ENCODE measurements at regions not wholly inside any gene's neighbourhood (a gene's known extent, or its start where the extent isn't known, plus 50 kb on each side); places are given as distances from the start of the nearest gene placed in this dataset.

DNA sequence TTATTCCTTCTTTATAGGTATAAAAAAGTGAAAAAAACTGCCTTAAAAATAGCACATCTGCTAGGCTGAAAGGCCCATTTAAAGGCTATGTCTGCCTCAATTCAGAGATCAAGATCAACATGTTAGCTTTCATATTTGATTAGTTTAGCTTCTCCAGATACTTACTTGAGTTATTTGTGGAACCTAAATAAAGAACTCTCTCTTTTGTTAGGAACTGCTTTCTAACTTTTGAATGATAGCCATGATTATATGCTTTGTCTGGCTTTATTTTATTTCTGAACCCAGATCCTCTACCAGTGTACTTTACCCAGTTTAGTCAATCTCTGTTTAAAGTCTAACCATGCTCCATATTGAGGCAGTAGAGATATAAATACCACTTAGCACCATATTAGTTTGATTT lies 515.5 kb upstream of the SEMA3D start:
- ATAC-seq (ENCODE audit: insufficient read depth, low read depth) (no peak), DNase-seq (no peak)
- no peak overlapping the region for H3K9ac ChIP-seq (ENCODE audit: low read depth, low read length)
- H3K9me3 ChIP-seq (ENCODE audit: insufficient read depth, low read length, severe bottlenecking) = no peaks in the 10 kb centered on the region
- no peaks in the 10 kb centered on the region for H3K36me3 ChIP-seq (ENCODE audit: insufficient read depth, low read length)
- H2AFZ ChIP-seq (ENCODE audit: low read depth, low read length) = no peak overlapping the region
- TF ChIP-seq, protein P1, sequence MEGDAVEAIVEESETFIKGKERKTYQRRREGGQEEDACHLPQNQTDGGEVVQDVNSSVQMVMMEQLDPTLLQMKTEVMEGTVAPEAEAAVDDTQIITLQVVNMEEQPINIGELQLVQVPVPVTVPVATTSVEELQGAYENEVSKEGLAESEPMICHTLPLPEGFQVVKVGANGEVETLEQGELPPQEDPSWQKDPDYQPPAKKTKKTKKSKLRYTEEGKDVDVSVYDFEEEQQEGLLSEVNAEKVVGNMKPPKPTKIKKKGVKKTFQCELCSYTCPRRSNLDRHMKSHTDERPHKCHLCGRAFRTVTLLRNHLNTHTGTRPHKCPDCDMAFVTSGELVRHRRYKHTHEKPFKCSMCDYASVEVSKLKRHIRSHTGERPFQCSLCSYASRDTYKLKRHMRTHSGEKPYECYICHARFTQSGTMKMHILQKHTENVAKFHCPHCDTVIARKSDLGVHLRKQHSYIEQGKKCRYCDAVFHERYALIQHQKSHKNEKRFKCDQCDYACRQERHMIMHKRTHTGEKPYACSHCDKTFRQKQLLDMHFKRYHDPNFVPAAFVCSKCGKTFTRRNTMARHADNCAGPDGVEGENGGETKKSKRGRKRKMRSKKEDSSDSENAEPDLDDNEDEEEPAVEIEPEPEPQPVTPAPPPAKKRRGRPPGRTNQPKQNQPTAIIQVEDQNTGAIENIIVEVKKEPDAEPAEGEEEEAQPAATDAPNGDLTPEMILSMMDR (IDR thresholded peaks at IDR 0.05; ENCODE audit: borderline replicate concordance, extremely low read depth, low read length, poor library complexity, severe bottlenecking) = no peak
- TF ChIP-seq EZH2 (IDR thresholded peaks at IDR 0.05; ENCODE audit: borderline replicate concordance, low read depth, low read length, severe bottlenecking) = no peak
- no peaks in the 10 kb centered on the region for H3K79me2 ChIP-seq (ENCODE audit: insufficient read depth, low read length)
- H3K27ac ChIP-seq (ENCODE audit: low read length) = no peak overlapping the region
- no peaks in the 10 kb centered on the region for H3K27me3 ChIP-seq (ENCODE audit: insufficient read depth, low read length, poor library complexity)
- no peaks in the 10 kb centered on the region for H4K20me1 ChIP-seq (ENCODE audit: insufficient read depth, low read length)
- no peak overlapping the region for H3K4me2 ChIP-seq (ENCODE audit: insufficient read depth, low read length)
- H3K4me3 ChIP-seq (ENCODE audit: low read depth in 1 of 2, low read length in 2 of 2) = no peak overlapping the region
- no peaks in the 10 kb centered on the region for H3K4me1 ChIP-seq (ENCODE audit: insufficient read depth, low read length)

GRCh38 chr7:85699482-85699881 lies 512.6 kb upstream of the SEMA3D start:
- ATAC-seq (ENCODE audit: insufficient read depth, low read depth) = no peak
- H2AFZ ChIP-seq (ENCODE audit: low read depth, low read length) = no peak overlapping the region
- no peaks in the 10 kb centered on the region for H3K27me3 ChIP-seq (ENCODE audit: insufficient read depth, low read length, poor library complexity)

GRCh38 chr7:85695533-85695932 lies 508.7 kb upstream of the SEMA3D start:
- Histone ChIP-seq H3K4me2 (ENCODE audit: insufficient read depth, low read length) (no peak overlapping the region), H2AFZ (ENCODE audit: low read depth, low read length) (no peak overlapping the region), H3K27me3 (ENCODE audit: insufficient read depth, low read length, poor library complexity) (no peaks in the 10 kb centered on the region), H3K9ac (ENCODE audit: low read depth, low read length) (no peak overlapping the region), H3K4me3 (ENCODE audit: low read depth in 1 of 2, low read length in 2 of 2) (no peak overlapping the region), H3K9me3 (ENCODE audit: insufficient read depth, low read length, severe bottlenecking) (no peaks in the 10 kb centered on the region), H3K36me3 (ENCODE audit: insufficient read depth, low read length) (no peaks in the 10 kb centered on the region), H3K4me1 (ENCODE audit: insufficient read depth, low read length) (no peaks in the 10 kb centered on the region), H3K27ac (ENCODE audit: low read length) (no peak overlapping the region), H4K20me1 (ENCODE audit: insufficient read depth, low read length) (no peaks in the 10 kb centered on the region), H3K79me2 (ENCODE audit: insufficient read depth, low read length) (no peaks in the 10 kb centered on the region)
- TF ChIP-seq, protein P1 (IDR thresholded peaks at IDR 0.05; ENCODE audit: borderline replicate concordance, extremely low read depth, low read length, poor library complexity, severe bottlenecking) = no peak
- no peak for TF ChIP-seq EZH2 (IDR thresholded peaks at IDR 0.05; ENCODE audit: borderline replicate concordance, low read depth, low read length, severe bottlenecking)
- ATAC-seq (ENCODE audit: insufficient read depth, low read depth) = no peak
- DNase-seq = no peak

More at GRCh38 chr7:85699482-85699881, 512.6 kb upstream of the SEMA3D start:
- no peak for DNase-seq
- H3K36me3 ChIP-seq (ENCODE audit: insufficient read depth, low read length) = no peaks in the 10 kb centered on the region
- no peaks in the 10 kb centered on the region for H3K4me1 ChIP-seq (ENCODE audit: insufficient read depth, low read length)
- H3K9ac ChIP-seq (ENCODE audit: low read depth, low read length) = no peak overlapping the region
- no peak overlapping the region for H3K4me3 ChIP-seq (ENCODE audit: low read depth in 1 of 2, low read length in 2 of 2)
- no peak overlapping the region for H3K4me2 ChIP-seq (ENCODE audit: insufficient read depth, low read length)
- no peak overlapping the region for H3K27ac ChIP-seq (ENCODE audit: low read length)
- no peak for TF ChIP-seq EZH2 (IDR thresholded peaks at IDR 0.05; ENCODE audit: borderline replicate concordance, low read depth, low read length, severe bottlenecking)
- TF ChIP-seq, protein P1 (IDR thresholded peaks at IDR 0.05; ENCODE audit: borderline replicate concordance, extremely low read depth, low read length, poor library complexity, severe bottlenecking) = no peak
- no peaks in the 10 kb centered on the region for H4K20me1 ChIP-seq (ENCODE audit: insufficient read depth, low read length)
- H3K9me3 ChIP-seq (ENCODE audit: insufficient read depth, low read length, severe bottlenecking) = no peaks in the 10 kb centered on the region
- H3K79me2 ChIP-seq (ENCODE audit: insufficient read depth, low read length) = no peaks in the 10 kb centered on the region

DNA sequence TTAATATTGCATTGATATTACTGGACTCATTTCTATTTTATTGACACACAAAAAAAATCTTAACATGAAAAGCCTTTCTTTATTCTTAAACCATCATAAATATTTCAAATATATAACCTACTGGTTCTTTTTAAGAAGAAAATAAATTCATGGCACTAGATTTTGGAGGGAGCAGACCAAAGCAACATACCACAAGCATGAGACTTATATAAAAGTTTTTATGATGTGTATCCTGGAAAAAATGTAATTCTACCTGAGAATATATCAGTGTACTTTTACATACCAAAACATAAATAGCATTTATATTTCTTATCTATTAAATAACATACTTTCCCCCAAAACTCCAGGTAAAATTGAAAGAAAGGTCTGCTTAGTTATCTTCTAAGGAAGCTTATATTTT lies 508.2 kb upstream of the SEMA3D start:
- no peak for ATAC-seq (ENCODE audit: insufficient read depth, low read depth)
- Histone ChIP-seq H3K9ac (ENCODE audit: low read depth, low read length) (no peak overlapping the region), H3K9me3 (ENCODE audit: insufficient read depth, low read length, severe bottlenecking) (no peaks in the 10 kb centered on the region), H3K79me2 (ENCODE audit: insufficient read depth, low read length) (no peaks in the 10 kb centered on the region), H4K20me1 (ENCODE audit: insufficient read depth, low read length) (no peaks in the 10 kb centered on the region), H3K36me3 (ENCODE audit: insufficient read depth, low read length) (no peaks in the 10 kb centered on the region), H3K27me3 (ENCODE audit: insufficient read depth, low read length, poor library complexity) (no peaks in the 10 kb centered on the region), H3K27ac (ENCODE audit: low read length) (no peak overlapping the region), H3K4me2 (ENCODE audit: insufficient read depth, low read length) (no peak overlapping the region), H3K4me3 (ENCODE audit: low read depth in 1 of 2, low read length in 2 of 2) (no peak overlapping the region), H2AFZ (ENCODE audit: low read depth, low read length) (no peak overlapping the region), H3K4me1 (ENCODE audit: insufficient read depth, low read length) (no peaks in the 10 kb centered on the region)
- DNase-seq = no peak
- TF ChIP-seq EZH2 (IDR thresholded peaks at IDR 0.05; ENCODE audit: borderline replicate concordance, low read depth, low read length, severe bottlenecking) = no peak
- TF ChIP-seq, protein P1 (IDR thresholded peaks at IDR 0.05; ENCODE audit: borderline replicate concordance, extremely low read depth, low read length, poor library complexity, severe bottlenecking) = no peak
